HCT116 (cell line): ENCODE measurements at regions not wholly inside any gene's neighbourhood (a gene's known extent, or its start where the extent isn't known, plus 50 kb on each side); places are given as distances from the start of the nearest gene placed in this dataset.

Source experiments
- ATAC-seq: fragments of 200-7000 bp; cut with Tn5 transposase; 2 replicates; pipeline ENCODE4 v1.9.1; 2020; ENCODE audit warnings: mild to moderate bottlenecking, moderate library complexity
- BruUV-seq: library from RNA; stranded (reverse); fragments of 400-500 nt; replicated peaks from 2 replicates; lab custom pipeline; 2021; lab: Mats Ljungman, UMichigan
- CTCF ChIA-PET: fragments of 300-600 bp; sonication (Branson Sonifier 250); formaldehyde crosslinking; loops from one replicate; lab custom pipeline; 2021; ENCODE audit warnings: antibody characterized with exemption; lab: Charles Lee
- POLR2A ChIA-PET: fragments of 300-600, 350-600 bp; sonication (Branson Sonifier 250); formaldehyde crosslinking; loops from one replicate; lab custom pipeline; 2021; ENCODE audit warnings: antibody characterized with exemption; lab: Charles Lee
- RAD21 ChIA-PET, 2 experiments: fragments of 300-600 bp; sonication (Branson Sonifier 250); formaldehyde crosslinking; loops; one replicate each; lab custom pipeline; 2023; ENCODE audit warnings: low total read pairs in 2 of 2; ENCODE audit not compliant: uncharacterized antibody in 2 of 2, unreplicated experiment in 2 of 2, low non-redundant PET in 1 of 2; lab: Charles Lee
- DNase-seq: peaks from one replicate; pipeline ENCODE4 v3.0.0-alpha.2; 2010; ENCODE audit warnings: low read depth, low spot score
- H2AFZ ChIP-seq: fragments of 200-600 bp; shearing (Covaris generic), sonication (generic); 2 replicates; pipeline ENCODE4 v1.6.1; 2017; ENCODE audit warnings: low read depth, mixed run types, mixed read lengths, antibody characterized with exemption, low read length; ENCODE audit not compliant: poor library complexity, severe bottlenecking
- H3K27ac ChIP-seq: 2 replicates; pipeline ENCODE4 v1.5.1; 2012; ENCODE audit warnings: low read depth, low read length
- H3K27me3 ChIP-seq: fragments of 200-600 bp; sonication (generic); 2 replicates; pipeline ENCODE4 v1.6.1; 2016; ENCODE audit warnings: mixed run types, low read length, mixed read lengths; ENCODE audit not compliant: insufficient read depth
- H3K36me3 ChIP-seq, 2 experiments: fragments of 200-500 bp in 1 of 2; fragments of 200-600 bp in 1 of 2; sonication (Bioruptor generic) in 1 of 2; sonication (generic) in 1 of 2; 2 replicates each; pipeline versions ENCODE4 v1.5.1 to v1.6.1; 2014 to 2016; ENCODE audit warnings: low read length in 2 of 2, inconsistent platforms in 1 of 2, mixed read lengths in 1 of 2, mixed run types in 1 of 2; ENCODE audit not compliant: insufficient read depth in 2 of 2, control insufficient read depth in 1 of 2
- H3K4me1 ChIP-seq, 2 experiments: fragments of 200-600 bp in 1 of 2; sonication (generic) in 1 of 2; 2 replicates each; pipeline versions ENCODE4 v1.5.1 to v1.6.1; 2012 to 2017; ENCODE audit warnings: low read length in 2 of 2, inconsistent platforms in 1 of 2, mild to moderate bottlenecking in 1 of 2, mixed read lengths in 1 of 2, mixed run types in 1 of 2, moderate library complexity in 1 of 2; ENCODE audit not compliant: insufficient read depth in 2 of 2, control insufficient read depth in 1 of 2
- H3K4me2 ChIP-seq: fragments of 200-600 bp; sonication (generic); 2 replicates; pipeline ENCODE4 v1.6.1; 2017; ENCODE audit warnings: mixed run types, low read length, mixed read lengths
- H3K4me3 ChIP-seq, 2 experiments: fragments of 200-600 bp in 1 of 2; sonication (generic) in 1 of 2; replicated peaks in 1 of 2; 2 replicates each; pipeline ENCODE4 v1.5.1; 2011 to 2016; ENCODE audit warnings: low read length in 2 of 2, control low read depth in 1 of 2, low read depth in 1 of 2, mild to moderate bottlenecking in 1 of 2, mixed read lengths in 1 of 2, mixed run types in 1 of 2
- H3K79me2 ChIP-seq: fragments of 200-600 bp; sonication (generic); 2 replicates; pipeline ENCODE4 v1.6.1; 2017; ENCODE audit warnings: mild to moderate bottlenecking, mixed run types, low read length, moderate library complexity, mixed read lengths; ENCODE audit not compliant: insufficient read depth
- H3K9ac ChIP-seq: fragments of 200-600 bp; sonication (generic); 2 replicates; pipeline ENCODE4 v1.6.1; 2016; ENCODE audit warnings: low read length, mixed read lengths
- H3K9me2 ChIP-seq: fragments of 200-600 bp; sonication (generic), shearing (Covaris generic); 2 replicates; pipeline ENCODE4 v1.6.1; 2017; ENCODE audit warnings: mixed run types, mild to moderate bottlenecking, moderate library complexity; ENCODE audit not compliant: insufficient read depth
- H3K9me3 ChIP-seq, 2 experiments: fragments of 200-500 bp in 1 of 2; fragments of 200-600 bp in 1 of 2; sonication (Bioruptor generic) in 1 of 2; sonication (generic) in 1 of 2; 2 replicates each; pipeline ENCODE4 v1.6.1; 2014 to 2017; ENCODE audit warnings: low read length in 2 of 2, mixed read lengths in 2 of 2, inconsistent platforms in 1 of 2, low read depth in 1 of 2, mild to moderate bottlenecking in 1 of 2, mixed run types in 1 of 2, moderate library complexity in 1 of 2; ENCODE audit not compliant: control insufficient read depth in 1 of 2, insufficient read depth in 1 of 2
- H4K20me1 ChIP-seq: fragments of 200-600 bp; sonication (generic), shearing (Covaris generic); 2 replicates; pipeline ENCODE4 v1.6.1; 2017; ENCODE audit warnings: mixed run types, mild to moderate bottlenecking, moderate library complexity; ENCODE audit not compliant: insufficient read depth
- ATF3 ChIP-seq: IDR thresholded peaks from 2 replicates; pipeline ENCODE4 v1.6.1; 2012
- CEBPB ChIP-seq: IDR thresholded peaks from 2 replicates; pipeline ENCODE4 v1.6.1; 2012; ENCODE audit warnings: low read depth
- EGR1 ChIP-seq: IDR thresholded peaks from 2 replicates; pipeline ENCODE4 v1.6.1; 2012; ENCODE audit warnings: low read depth
- ELF1 ChIP-seq: IDR thresholded peaks from 2 replicates; pipeline ENCODE4 v1.6.1; 2012; ENCODE audit warnings: low read depth, borderline replicate concordance
- FOSL1 ChIP-seq: IDR thresholded peaks from 2 replicates; pipeline ENCODE4 v1.6.1; 2012; ENCODE audit warnings: low read depth
- JUND ChIP-seq: IDR thresholded peaks from 2 replicates; pipeline ENCODE4 v1.6.1; 2012
- MAX ChIP-seq: IDR thresholded peaks from 2 replicates; pipeline ENCODE4 v1.6.1; 2012
- POLR2A ChIP-seq: IDR thresholded peaks from 2 replicates; pipeline ENCODE4 v1.7.0; 2011; ENCODE audit warnings: borderline replicate concordance; ENCODE audit not compliant: insufficient read depth, insufficient read length; ENCODE audit errors: extremely low read depth
- POLR2AphosphoS5 ChIP-seq: IDR thresholded peaks from 2 replicates; pipeline ENCODE4 v1.6.1; 2011; ENCODE audit warnings: mild to moderate bottlenecking, low read depth, low read length, moderate library complexity
- RAD21 ChIP-seq: IDR thresholded peaks from 2 replicates; pipeline ENCODE4 v1.6.1; 2012; ENCODE audit warnings: low read depth, mild to moderate bottlenecking
- REST ChIP-seq: IDR thresholded peaks from 2 replicates; pipeline ENCODE4 v1.6.1; 2012; ENCODE audit warnings: low read depth
- SIN3A ChIP-seq: IDR thresholded peaks from 2 replicates; pipeline ENCODE4 v1.6.1; 2012; ENCODE audit warnings: low read depth
- SRF ChIP-seq: IDR thresholded peaks from 2 replicates; pipeline ENCODE4 v1.6.1; 2012; ENCODE audit warnings: low read depth
- TCF7L2 ChIP-seq: IDR thresholded peaks from 2 replicates; pipeline ENCODE4 v1.7.0; 2011; ENCODE audit warnings: borderline replicate concordance, inconsistent platforms; ENCODE audit not compliant: insufficient read depth, insufficient read length; ENCODE audit errors: extremely low read depth
- ZNF274 ChIP-seq: fragments of 200-500 bp; sonication (Bioruptor generic); IDR thresholded peaks from 2 replicates; pipeline ENCODE4 v1.6.1; 2014; ENCODE audit warnings: mild to moderate bottlenecking, low read depth, low read length, inconsistent platforms
- intact Hi-C: fragments of 100-400 bp; cut with micrococcal nuclease; formaldehyde crosslinking; loops from 2 replicates; pipeline ENCODE4 v1.10.0; 2022

- H3K27ac ChIP-seq: no peak overlapping the region
- DNase-seq (no peak), ATAC-seq (no peak)
- H3K79me2 ChIP-seq: no peaks in the 10 kb centered on the region
- H3K9me3 ChIP-seq: no peaks in the 10 kb centered on the region
- ChIA-PET POLR2A (no interaction called here), RAD21 (no interaction called here), CTCF (no interaction called here)
- H3K4me1 ChIP-seq: no peaks in the 10 kb centered on the region
- no peaks in the 10 kb centered on the region for H3K9me2 ChIP-seq
- BruUV-seq: no TSS peak
- no peak overlapping the region for H2AFZ ChIP-seq
- H3K36me3 ChIP-seq: no peaks in the 10 kb centered on the region
- H4K20me1 ChIP-seq: no peaks in the 10 kb centered on the region
- H3K4me2 ChIP-seq: no peak overlapping the region
- H3K4me3 ChIP-seq: no peak overlapping the region
- no peak overlapping the region for H3K9ac ChIP-seq
- H3K27me3 ChIP-seq: peaks cover 11% of the 10 kb centered on the region
- TF ChIP-seq MAX (no peak), JUND (no peak), RAD21 (no peak), TCF7L2 (no peak), ATF3 (no peak), CEBPB (no peak), ELF1 (no peak), EGR1 (no peak), ZNF274 (no peak), FOSL1 (no peak), POLR2AphosphoS5 (no peak), REST (no peak), POLR2A (no peak), SRF (no peak), SIN3A (no peak)
- intact Hi-C loops: no loop called here
Measured at GRCh38 chr5:158351485-158352125, 492.7 kb upstream of the CLINT1 start.
